ENCODE measurements at regions not wholly inside any gene's neighbourhood (a gene's known extent, or its start where the extent isn't known, plus 50 kb on each side); places are given as distances from the start of the nearest gene placed in this dataset.
"Not testable (repeated sequence)": the region's sequence is repeated elsewhere in the genome, so short reads cannot be mapped to it uniquely, and the experiment has no call there.

GRCh38 chr6:37569743-37570481 lies 70.2 kb upstream of the CCDC167 start:
- no peak for TF ChIP-seq MYC (IDR thresholded peaks at IDR 0.05; ENCODE audit: low read depth, low read length)
- no peak for TF ChIP-seq MAX (IDR thresholded peaks at IDR 0.05; ENCODE audit: low read depth, low read length)
- TF ChIP-seq CTCF (IDR thresholded peaks at IDR 0.05; ENCODE audit: low read depth, low read length), result no peak
- TF ChIP-seq POLR2A (IDR thresholded peaks at IDR 0.05; ENCODE audit: extremely low read depth, insufficient read length), result no peak
- no peak overlapping the region for H3K4me3 ChIP-seq (ENCODE audit: low read depth, low read length)
- DNase-seq (ENCODE audit: low read depth), result no peak

- no peak overlapping the region for H3K4me3 ChIP-seq (ENCODE audit: low read depth, low read length)
- TF ChIP-seq POLR2A (IDR thresholded peaks at IDR 0.05; ENCODE audit: extremely low read depth, insufficient read length), result no peak
- TF ChIP-seq MYC (IDR thresholded peaks at IDR 0.05; ENCODE audit: low read depth, low read length), result no peak
- TF ChIP-seq MAX (IDR thresholded peaks at IDR 0.05; ENCODE audit: low read depth, low read length), result no peak
- TF ChIP-seq CTCF (IDR thresholded peaks at IDR 0.05; ENCODE audit: low read depth, low read length), result no peak
- no peak for DNase-seq (ENCODE audit: low read depth)
Measured at GRCh38 chr6:37569317-37569716, 69.6 kb upstream of the CCDC167 start.

- no peak for TF ChIP-seq POLR2A (IDR thresholded peaks at IDR 0.05; ENCODE audit: extremely low read depth, insufficient read length)
- no peak for TF ChIP-seq MAX (IDR thresholded peaks at IDR 0.05; ENCODE audit: low read depth, low read length)
- TF ChIP-seq MYC (IDR thresholded peaks at IDR 0.05; ENCODE audit: low read depth, low read length), result no peak
- no peak for TF ChIP-seq CTCF (IDR thresholded peaks at IDR 0.05; ENCODE audit: low read depth, low read length)
- no peak overlapping the region for H3K4me3 ChIP-seq (ENCODE audit: low read depth, low read length)
- no peak for DNase-seq (ENCODE audit: low read depth)
Measured at GRCh38 chr6:37566950-37567349, 67.3 kb upstream of the CCDC167 start.

GRCh38 chr6:37566111-37566949 lies 66.6 kb upstream of the CCDC167 start:
- no peak overlapping the region for H3K4me3 ChIP-seq (ENCODE audit: low read depth, low read length)
- TF ChIP-seq MAX (IDR thresholded peaks at IDR 0.05; ENCODE audit: low read depth, low read length) (peak; percentile 50), CTCF (IDR thresholded peaks at IDR 0.05; ENCODE audit: low read depth, low read length) (peak; percentile 91), POLR2A (IDR thresholded peaks at IDR 0.05; ENCODE audit: extremely low read depth, insufficient read length) (no peak)
- DNase-seq (ENCODE audit: low read depth), result peak; percentile 49

GRCh38 chr6:37565267-37566110 lies 65.8 kb upstream of the CCDC167 start:
- no peak for TF ChIP-seq CTCF (IDR thresholded peaks at IDR 0.05; ENCODE audit: low read depth, low read length)
- TF ChIP-seq POLR2A (IDR thresholded peaks at IDR 0.05; ENCODE audit: extremely low read depth, insufficient read length), result no peak
- TF ChIP-seq MYC (IDR thresholded peaks at IDR 0.05; ENCODE audit: low read depth, low read length), result no peak
- no peak for TF ChIP-seq MAX (IDR thresholded peaks at IDR 0.05; ENCODE audit: low read depth, low read length)
- DNase-seq (ENCODE audit: low read depth), result no peak
- no peak overlapping the region for H3K4me3 ChIP-seq (ENCODE audit: low read depth, low read length)

GRCh38 chr6:37562926-37563288 lies 63.2 kb upstream of the CCDC167 start:
- DNase-seq (ENCODE audit: low read depth); H3K4me3 ChIP-seq (ENCODE audit: low read depth, low read length): not testable (repeated sequence)

Data from NB4 (cell line).